Testis (tissue), 2 donors: ENCODE measurements at regions not wholly inside any gene's neighbourhood (a gene's known extent, or its start where the extent isn't known, plus 50 kb on each side); places are given as distances from the start of the nearest gene placed in this dataset.

Source experiments
- CTCF ChIP-seq, 3 experiments: fragments of 450-650 bp in 2 of 3; fragments of 200-600 bp in 1 of 3; sonication (generic) in 1 of 3; IDR thresholded peaks; one replicate each; pipeline ENCODE4 v1.5.1; 2016 to 2019; ENCODE audit warnings: antibody characterized with exemption in 3 of 3, mild to moderate bottlenecking in 2 of 3, moderate library complexity in 1 of 3
- POLR2A ChIP-seq: fragments of 450-650 bp; IDR thresholded peaks from one replicate; pipeline ENCODE4 v1.6.1; 2017; ENCODE audit warnings: antibody characterized with exemption, mild to moderate bottlenecking, moderate library complexity

- no peak for TF ChIP-seq CTCF (IDR thresholded peaks at IDR 0.05)
- TF ChIP-seq POLR2A: no peak
Observed at GRCh38 chr4:11568511-11568910, 139.8 kb upstream of the HS3ST1 start.
